Endothelial cell of umbilical vein (primary cell): ENCODE measurements at regions not wholly inside any gene's neighbourhood (a gene's known extent, or its start where the extent isn't known, plus 50 kb on each side); places are given as distances from the start of the nearest gene placed in this dataset.

Source experiments
- BruUV-seq: library from RNA; stranded (reverse); fragments of 400-500 nt; replicated peaks from 2 replicates; lab custom pipeline; 2021; lab: Mats Ljungman, UMichigan
- CTCF ChIA-PET: fragments of 300-600, 350-600 bp; sonication (Branson Sonifier 250); formaldehyde crosslinking; loops from one replicate; lab custom pipeline; 2021; ENCODE audit warnings: antibody characterized with exemption, inconsistent platforms; lab: Charles Lee
- POLR2A ChIA-PET: fragments of 300-600, 350-600 bp; sonication (Branson Sonifier 250); formaldehyde crosslinking; loops from one replicate; lab custom pipeline; 2021; ENCODE audit warnings: antibody characterized with exemption, inconsistent platforms; lab: Charles Lee
- DNase-seq: peaks from one replicate; pipeline ENCODE4 v3.0.0-alpha.2; 2011; ENCODE audit warnings: low read depth, low spot score
- FAIRE-seq: peaks from 2 replicates; lab custom pipeline; 2011; peaks lifted over from hg19 to GRCh38; lab: Jason Lieb, UNC
- H2AFZ ChIP-seq: 2 replicates; pipeline ENCODE4 v1.6.0; 2012; ENCODE audit warnings: low read depth, low read length, control low read depth, inconsistent platforms
- H3K27ac ChIP-seq: 2 replicates; pipeline ENCODE4 v1.5.1; 2011; ENCODE audit warnings: low read depth, mild to moderate bottlenecking, control low read depth, low read length, moderate library complexity; ENCODE audit not compliant: insufficient read depth
- H3K27me3 ChIP-seq, 2 experiments: 2 replicates each; pipeline versions ENCODE4 v1.6.0 to v1.6.1; 2011; ENCODE audit warnings: low read length in 2 of 2, mixed read lengths in 1 of 2; ENCODE audit not compliant: control insufficient read depth in 2 of 2, insufficient read depth in 2 of 2
- H3K36me3 ChIP-seq, 2 experiments: 2 replicates in 1 of 2; 3 replicates in 1 of 2; pipeline ENCODE4 v1.5.1; 2011; ENCODE audit warnings: low read length in 2 of 2, mild to moderate bottlenecking in 1 of 2, moderate library complexity in 1 of 2; ENCODE audit not compliant: control insufficient read depth in 2 of 2, insufficient read depth in 2 of 2; ENCODE audit errors: extremely low read depth in 1 of 2
- H3K4me1 ChIP-seq: 3 replicates; pipeline ENCODE4 v1.5.1; 2011; ENCODE audit warnings: mild to moderate bottlenecking, low read length; ENCODE audit not compliant: control insufficient read depth, insufficient read depth; ENCODE audit errors: extremely low read depth
- H3K4me2 ChIP-seq: 2 replicates; pipeline ENCODE4 v1.6.1; 2011; ENCODE audit warnings: low read length, control low read depth, mixed read lengths; ENCODE audit not compliant: insufficient read depth
- H3K4me3 ChIP-seq, 3 experiments: fragments of 200-600 bp in 1 of 3; sonication (generic), shearing (Covaris generic) in 1 of 3; replicated peaks in 1 of 3; 2 replicates each; pipeline ENCODE4 v1.5.1; 2011 to 2016; ENCODE audit warnings: control low read depth in 3 of 3, low read length in 3 of 3, mild to moderate bottlenecking in 2 of 3, inconsistent platforms in 1 of 3, low read depth in 1 of 3, moderate library complexity in 1 of 3; ENCODE audit not compliant: insufficient read depth in 1 of 3
- H3K79me2 ChIP-seq: 2 replicates; pipeline ENCODE4 v1.6.0; 2012; ENCODE audit warnings: low read length, inconsistent platforms; ENCODE audit not compliant: control insufficient read depth, insufficient read depth
- H3K9ac ChIP-seq: replicated peaks from 2 replicates; pipeline ENCODE3; 2011; ENCODE audit warnings: low read length, control low read depth; ENCODE audit not compliant: insufficient read depth; ENCODE audit errors: extremely low read depth
- H3K9me1 ChIP-seq: replicated peaks from 3 replicates; pipeline ENCODE4 v1.6.0; 2011; ENCODE audit warnings: mild to moderate bottlenecking, low read length; ENCODE audit not compliant: control insufficient read depth, insufficient read depth; ENCODE audit errors: extremely low read depth
- H3K9me3 ChIP-seq: replicated peaks from 2 replicates; pipeline ENCODE4 v1.5.1; 2012; ENCODE audit warnings: low read length, inconsistent platforms; ENCODE audit not compliant: control insufficient read depth, insufficient read depth
- H4K20me1 ChIP-seq: replicated peaks from 2 replicates; pipeline ENCODE3; 2011; ENCODE audit warnings: mild to moderate bottlenecking, low read length; ENCODE audit not compliant: control insufficient read depth, insufficient read depth; ENCODE audit errors: extremely low read depth
- EZH2 ChIP-seq: IDR thresholded peaks from 2 replicates; pipeline ENCODE4 v1.6.1; 2012; ENCODE audit warnings: borderline replicate concordance, low read depth, mild to moderate bottlenecking, moderate library complexity, low read length, inconsistent platforms; ENCODE audit not compliant: severe bottlenecking
- FOS ChIP-seq: IDR thresholded peaks from 2 replicates; pipeline ENCODE4 v1.6.1; 2011; ENCODE audit warnings: mild to moderate bottlenecking, low read length, moderate library complexity, borderline replicate concordance; ENCODE audit not compliant: insufficient read depth
- GATA2 ChIP-seq: IDR thresholded peaks from 2 replicates; pipeline ENCODE4 v1.7.0; 2011; ENCODE audit warnings: low read depth, mild to moderate bottlenecking, moderate library complexity, mixed read lengths, low read length; ENCODE audit not compliant: insufficient read length, insufficient read depth
- JUN ChIP-seq: IDR thresholded peaks from 2 replicates; pipeline ENCODE4 v1.6.1; 2011; ENCODE audit warnings: borderline replicate concordance, low read depth; ENCODE audit not compliant: insufficient read length, insufficient read depth
- MYC ChIP-seq: IDR thresholded peaks from one replicate; pipeline ENCODE4 v1.6.1; 2011; ENCODE audit warnings: mild to moderate bottlenecking, low read depth, low read length
- POLR2A ChIP-seq: IDR thresholded peaks from 2 replicates; pipeline ENCODE4 v1.6.1; 2012; ENCODE audit warnings: low read depth, mild to moderate bottlenecking, control low read depth, low read length
- POLR2AphosphoS5 ChIP-seq: IDR thresholded peaks from 2 replicates; pipeline ENCODE4 v1.6.1; 2012; ENCODE audit warnings: low read depth, mild to moderate bottlenecking, control low read depth, low read length, moderate library complexity; ENCODE audit not compliant: insufficient read depth
- dilution Hi-C: fragments of 300-500 bp; cut with MboI; formaldehyde crosslinking; loops from one replicate; pipeline ENCODE4 v1.15.0; 2019; ENCODE audit warnings: low sequenced_read_pairs; ENCODE audit not compliant: extremely low pct_ligation_motif_present
- intact Hi-C: fragments of 100-400 bp; cut with micrococcal nuclease; formaldehyde crosslinking; loops from one replicate; pipeline ENCODE4 v1.10.0; 2022
- TF ChIP-seq, protein P1 (sequence below), 2 donors: IDR thresholded peaks; 1 replicate in 1 of 2; 2 replicates in 1 of 2; pipeline ENCODE4 v1.5.1; 2011; ENCODE audit warnings: low read length in 2 of 2, mild to moderate bottlenecking in 2 of 2, moderate library complexity in 2 of 2, control low read depth in 1 of 2, inconsistent platforms in 1 of 2, low read depth in 1 of 2; ENCODE audit not compliant: insufficient read depth in 1 of 2; ENCODE audit errors: extremely low read depth in 1 of 2
- TF ChIP-seq, protein P2 (sequence below): IDR thresholded peaks from 2 replicates; pipeline ENCODE4 v1.6.1; 2011; ENCODE audit not compliant: insufficient read depth, insufficient read length

DNA sequence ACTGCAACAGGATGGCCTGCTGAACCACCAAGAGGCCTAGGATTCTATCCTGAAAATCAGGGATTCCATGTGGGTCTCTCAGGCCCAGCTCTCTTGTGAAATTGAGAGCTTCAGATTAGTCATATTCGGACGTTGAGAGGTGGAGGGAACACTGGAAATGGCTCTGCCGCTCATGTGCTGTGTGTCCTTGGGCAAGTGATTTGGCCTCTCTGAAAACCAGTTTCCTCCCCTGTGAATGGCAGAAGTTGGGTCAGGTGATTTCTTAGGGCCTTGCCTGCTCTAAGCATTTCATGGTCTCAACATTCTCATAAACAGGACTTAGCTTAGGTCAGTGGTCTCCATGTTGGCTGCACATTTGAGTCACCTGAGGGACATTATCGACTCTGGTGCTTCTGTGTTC, 470.1 kb downstream of the PREX1 start:
- no peak for TF ChIP-seq POLR2AphosphoS5
- no TSS peak for BruUV-seq
- Histone ChIP-seq H3K9ac (no peak overlapping the region), H3K27me3 (peaks cover 0 to 1% of the 10 kb centered on the region in 2 experiments), H3K36me3 (no peaks in the 10 kb centered on the region), H2AFZ (no peak overlapping the region), H3K4me2 (no peak overlapping the region), H3K27ac (no peak overlapping the region), H3K4me1 (no peaks in the 10 kb centered on the region), H4K20me1 (no peaks in the 10 kb centered on the region), H3K79me2 (no peaks in the 10 kb centered on the region), H3K4me3 (no peak overlapping the region), H3K9me3 (no peaks in the 10 kb centered on the region), H3K9me1 (no peaks in the 10 kb centered on the region)
- FAIRE-seq: no peak
- CTCF ChIA-PET: no interaction called here
- DNase-seq: no peak
- dilution Hi-C loops: no loop called here
- intact Hi-C loops: no loop called here
- POLR2A ChIA-PET: no interaction called here

DNA sequence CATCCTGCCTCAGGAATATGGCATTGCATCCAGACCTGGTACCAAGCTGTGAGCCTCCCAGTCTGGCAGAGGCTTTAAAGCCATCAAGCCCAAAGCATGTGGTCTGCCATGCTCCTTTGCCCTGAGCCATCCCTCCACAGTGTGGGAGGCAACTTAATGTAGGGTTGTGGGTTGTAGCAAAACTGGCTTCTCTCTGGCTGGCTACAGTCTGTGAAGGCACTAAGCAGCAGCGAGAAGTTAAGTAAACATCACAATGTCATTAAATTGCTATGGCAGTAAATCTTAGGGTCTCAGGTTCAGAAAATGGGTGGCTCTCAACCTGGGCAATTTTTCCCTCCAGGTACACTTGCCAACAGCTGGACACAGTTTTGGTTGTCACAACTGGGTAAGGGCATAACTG, 472.9 kb downstream of the PREX1 start:
- Histone ChIP-seq H3K36me3 (no peaks in the 10 kb centered on the region), H4K20me1 (no peaks in the 10 kb centered on the region), H3K9ac (no peak overlapping the region), H3K9me1 (no peaks in the 10 kb centered on the region), H3K79me2 (no peaks in the 10 kb centered on the region), H3K4me1 (no peaks in the 10 kb centered on the region), H3K27ac (no peak overlapping the region), H3K4me3 (no peak overlapping the region), H3K4me2 (no peak overlapping the region), H3K9me3 (no peaks in the 10 kb centered on the region), H2AFZ (no peak overlapping the region), H3K27me3 (peaks cover 0 to 1% of the 10 kb centered on the region in 2 experiments)
- POLR2A ChIA-PET: no interaction called here
- CTCF ChIA-PET: no interaction called here
- intact Hi-C loops: no loop called here
- TF ChIP-seq EZH2: no peak
- TF ChIP-seq MYC: no peak
- TF ChIP-seq, protein P1, sequence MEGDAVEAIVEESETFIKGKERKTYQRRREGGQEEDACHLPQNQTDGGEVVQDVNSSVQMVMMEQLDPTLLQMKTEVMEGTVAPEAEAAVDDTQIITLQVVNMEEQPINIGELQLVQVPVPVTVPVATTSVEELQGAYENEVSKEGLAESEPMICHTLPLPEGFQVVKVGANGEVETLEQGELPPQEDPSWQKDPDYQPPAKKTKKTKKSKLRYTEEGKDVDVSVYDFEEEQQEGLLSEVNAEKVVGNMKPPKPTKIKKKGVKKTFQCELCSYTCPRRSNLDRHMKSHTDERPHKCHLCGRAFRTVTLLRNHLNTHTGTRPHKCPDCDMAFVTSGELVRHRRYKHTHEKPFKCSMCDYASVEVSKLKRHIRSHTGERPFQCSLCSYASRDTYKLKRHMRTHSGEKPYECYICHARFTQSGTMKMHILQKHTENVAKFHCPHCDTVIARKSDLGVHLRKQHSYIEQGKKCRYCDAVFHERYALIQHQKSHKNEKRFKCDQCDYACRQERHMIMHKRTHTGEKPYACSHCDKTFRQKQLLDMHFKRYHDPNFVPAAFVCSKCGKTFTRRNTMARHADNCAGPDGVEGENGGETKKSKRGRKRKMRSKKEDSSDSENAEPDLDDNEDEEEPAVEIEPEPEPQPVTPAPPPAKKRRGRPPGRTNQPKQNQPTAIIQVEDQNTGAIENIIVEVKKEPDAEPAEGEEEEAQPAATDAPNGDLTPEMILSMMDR (IDR thresholded peaks at IDR 0.05; ENCODE audit: extremely low read depth in 1 of 2, insufficient read depth in 1 of 2, low read depth in 1 of 2, low read length in 2 of 2): no peak
- no peak for TF ChIP-seq GATA2
- no peak for TF ChIP-seq POLR2AphosphoS5
- no peak for TF ChIP-seq FOS
- TF ChIP-seq POLR2A: no peak
- TF ChIP-seq, protein P2, sequence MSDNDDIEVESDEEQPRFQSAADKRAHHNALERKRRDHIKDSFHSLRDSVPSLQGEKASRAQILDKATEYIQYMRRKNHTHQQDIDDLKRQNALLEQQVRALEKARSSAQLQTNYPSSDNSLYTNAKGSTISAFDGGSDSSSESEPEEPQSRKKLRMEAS: no peak
- TF ChIP-seq JUN: no peak
- dilution Hi-C loops: no loop called here
- FAIRE-seq (no peak), DNase-seq (no peak)
- no TSS peak for BruUV-seq
